ENCODE measurements at regions not wholly inside any gene's neighbourhood (a gene's known extent, or its start where the extent isn't known, plus 50 kb on each side); places are given as distances from the start of the nearest gene placed in this dataset.

DNA sequence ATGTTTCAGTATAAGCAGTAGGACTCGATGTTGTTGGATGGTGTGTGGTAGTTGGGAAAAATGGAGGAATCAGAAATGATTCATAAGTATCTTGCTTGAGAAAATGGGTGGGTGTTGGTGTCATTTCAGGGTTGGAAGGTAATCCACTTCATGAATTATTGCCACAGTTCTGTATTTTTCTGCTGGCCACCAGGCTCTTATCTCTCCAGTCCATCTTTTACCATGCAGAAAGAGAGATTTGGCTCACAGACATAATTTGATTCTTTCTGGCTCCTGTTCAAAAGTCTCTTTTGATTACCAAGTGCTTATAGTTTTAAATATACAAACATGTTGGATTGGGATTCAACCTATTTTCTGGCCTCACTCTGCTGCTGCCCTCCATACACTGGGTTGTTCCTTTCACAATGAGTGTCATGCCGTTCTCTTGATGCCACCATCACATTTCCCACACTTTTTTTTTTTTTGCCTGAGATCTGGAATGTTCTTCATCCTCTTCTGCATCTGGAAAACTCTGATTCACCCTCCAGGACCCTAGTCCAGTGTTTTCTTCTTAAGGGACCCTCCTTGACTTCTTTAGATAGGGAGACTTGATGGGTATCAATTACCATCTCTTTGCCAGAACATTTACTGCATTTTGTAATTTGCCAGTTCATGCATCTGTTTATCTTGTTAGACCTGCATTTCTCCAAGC is 69.4 kb upstream of the GAP43 start:
- Mint-ChIP-seq H3K4me1 (ENCODE audit: low read depth in 2 of 2) (no peaks in the 10 kb centered on the region), H3K9me3 (no peaks in the 10 kb centered on the region), H3K36me3 (ENCODE audit: insufficient read depth) (no peaks in the 10 kb centered on the region), H3K4me3 (no peak overlapping the region), H3K27me3 (peaks cover 11 to 34% of the 10 kb centered on the region in 2 donors), H3K27ac (no peak overlapping the region)
- ATAC-seq (replicated peaks) (no peak), DNase-seq (no peak)

DNA sequence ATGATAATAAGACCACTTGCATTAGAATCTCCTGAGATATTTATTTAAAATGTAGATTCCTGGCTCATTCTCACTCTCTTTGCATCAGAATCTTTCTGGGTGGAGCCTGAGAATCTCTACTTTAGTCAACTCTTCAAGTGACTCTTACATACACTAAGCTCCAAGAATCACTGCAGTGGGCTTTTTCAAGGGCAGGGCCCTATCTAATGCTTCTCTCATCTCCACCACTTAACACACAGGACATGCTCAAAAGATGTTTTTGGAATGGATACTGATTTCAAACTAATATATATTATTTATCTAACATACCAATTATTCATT is 68.9 kb upstream of the GAP43 start:
- Mint-ChIP-seq H3K27me3 (peaks cover 11 to 34% of the 10 kb centered on the region in 2 donors), H3K9me3 (no peaks in the 10 kb centered on the region), H3K36me3 (ENCODE audit: insufficient read depth) (no peaks in the 10 kb centered on the region), H3K4me3 (no peak overlapping the region), H3K27ac (no peak overlapping the region), H3K4me1 (ENCODE audit: low read depth in 2 of 2) (no peaks in the 10 kb centered on the region)
- DNase-seq (no peak), ATAC-seq (replicated peaks) (no peak)

DNA sequence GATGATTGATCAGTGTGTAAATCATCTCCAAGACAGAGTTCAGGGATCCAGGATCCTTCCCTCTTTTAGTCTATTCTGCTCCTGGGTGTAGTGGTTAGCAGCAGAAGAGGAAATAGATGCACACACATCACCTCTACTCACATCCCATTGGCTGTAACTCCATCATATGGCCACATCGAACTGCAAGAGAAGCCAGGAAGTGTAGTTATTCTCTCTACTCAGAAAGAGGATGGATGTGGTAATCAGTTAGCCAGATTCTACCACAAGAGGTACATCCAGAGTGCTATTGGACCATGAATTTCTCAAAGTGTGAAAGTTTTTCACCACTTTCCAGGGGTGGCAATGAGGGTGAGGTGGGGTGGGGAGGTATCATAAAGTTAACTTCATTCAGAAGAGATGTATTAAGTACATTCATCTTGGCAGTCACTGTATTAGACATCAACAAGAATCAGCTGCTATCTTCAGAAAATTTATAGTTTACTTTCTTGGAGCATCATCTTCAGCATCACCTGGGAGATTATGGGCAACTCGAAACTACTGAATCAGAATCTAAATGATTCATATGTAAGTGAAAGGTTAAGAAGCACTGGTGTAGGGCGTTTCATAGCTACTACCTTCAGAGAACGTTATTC is 60.6 kb upstream of the GAP43 start:
- Mint-ChIP-seq H3K4me3 (no peak overlapping the region), H3K9me3 (no peaks in the 10 kb centered on the region), H3K4me1 (ENCODE audit: low read depth in 2 of 2) (no peaks in the 10 kb centered on the region), H3K36me3 (ENCODE audit: insufficient read depth) (no peaks in the 10 kb centered on the region), H3K27me3 (peaks cover 18 to 39% of the 10 kb centered on the region in 2 donors), H3K27ac (no peak overlapping the region)
- DNase-seq, result no peak
- peak; percentile 40 for ATAC-seq (replicated peaks)

DNA sequence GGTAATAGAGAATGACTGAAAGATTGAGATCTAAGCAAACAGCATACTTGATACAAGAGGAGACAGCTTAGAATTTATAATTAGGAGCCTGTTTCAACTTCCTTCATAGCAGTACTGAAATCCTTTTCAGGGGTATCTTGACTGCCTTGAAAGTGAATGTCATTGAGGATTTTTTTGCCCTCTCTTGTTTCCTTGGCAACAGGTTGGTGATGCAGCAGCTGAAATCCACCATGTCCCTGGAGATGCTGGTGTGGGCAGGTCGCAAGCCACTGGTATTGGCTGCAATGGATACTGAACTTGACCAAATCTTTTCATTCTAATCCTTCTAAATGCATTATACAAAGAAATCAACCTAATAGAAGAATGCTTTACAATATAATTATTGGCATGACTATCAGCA is 59.3 kb upstream of the GAP43 start:
- Mint-ChIP-seq H3K36me3 (ENCODE audit: insufficient read depth) (no peaks in the 10 kb centered on the region), H3K4me3 (no peak overlapping the region), H3K27ac (no peak overlapping the region), H3K27me3 (peaks cover 18 to 39% of the 10 kb centered on the region in 2 donors), H3K9me3 (no peaks in the 10 kb centered on the region), H3K4me1 (ENCODE audit: low read depth in 2 of 2) (no peaks in the 10 kb centered on the region)
- no peak for ATAC-seq (replicated peaks)
- DNase-seq, result no peak

DNA sequence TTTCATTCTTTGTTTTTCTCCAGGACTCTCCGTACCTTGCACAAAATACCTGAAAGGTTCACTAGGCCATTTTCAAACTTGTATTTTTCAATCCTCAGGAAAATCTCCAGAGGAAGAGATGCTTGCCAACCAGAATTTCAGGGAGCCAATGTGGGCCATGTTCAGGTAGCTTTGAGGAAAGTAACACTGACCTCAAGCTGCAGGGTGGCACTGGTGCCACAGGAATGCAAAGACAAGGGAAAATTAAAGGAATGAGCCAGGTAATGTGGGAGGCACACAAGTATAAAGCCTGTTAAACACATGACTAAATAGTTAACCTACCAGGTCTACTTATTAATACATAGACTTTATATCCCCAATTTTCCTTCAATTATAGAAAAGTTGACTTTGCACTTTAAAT is 51.9 kb upstream of the GAP43 start:
- H3K27ac Mint-ChIP-seq, result no peak overlapping the region
- no peak for ATAC-seq (replicated peaks)
- no peaks in the 10 kb centered on the region for H3K9me3 Mint-ChIP-seq
- no peaks in the 10 kb centered on the region for H3K4me1 Mint-ChIP-seq (ENCODE audit: low read depth in 2 of 2)
- H3K4me3 Mint-ChIP-seq, result no peak overlapping the region
- H3K27me3 Mint-ChIP-seq, result peaks cover 31 to 52% of the 10 kb centered on the region in 2 donors
- DNase-seq, result no peak
- H3K36me3 Mint-ChIP-seq (ENCODE audit: insufficient read depth), result no peaks in the 10 kb centered on the region
